ENCODE measurements at regions not wholly inside any gene's neighbourhood (a gene's known extent, or its start where the extent isn't known, plus 50 kb on each side); places are given as distances from the start of the nearest gene placed in this dataset.

DNA sequence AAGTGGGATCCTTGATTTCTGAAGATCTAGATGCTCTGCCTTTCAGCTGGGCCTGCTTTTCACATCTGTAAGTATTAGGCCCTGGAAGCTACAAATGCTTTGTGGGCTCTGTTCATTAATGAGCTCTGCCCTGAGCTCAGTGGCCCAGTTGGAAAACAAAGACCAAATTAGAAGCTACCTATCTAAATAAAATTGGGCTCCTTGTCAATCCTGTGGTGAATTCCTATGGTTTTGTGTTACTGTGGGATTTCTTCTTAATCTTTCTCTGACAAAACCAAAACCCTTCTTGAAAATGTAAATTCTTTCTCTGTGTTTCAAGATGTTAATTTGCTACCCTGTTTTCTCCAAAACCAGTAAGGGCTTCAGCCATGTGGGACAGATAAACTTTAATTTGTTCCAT lies 219.0 kb upstream of the HS6ST1 start:
- no peak for DNase-seq

DNA sequence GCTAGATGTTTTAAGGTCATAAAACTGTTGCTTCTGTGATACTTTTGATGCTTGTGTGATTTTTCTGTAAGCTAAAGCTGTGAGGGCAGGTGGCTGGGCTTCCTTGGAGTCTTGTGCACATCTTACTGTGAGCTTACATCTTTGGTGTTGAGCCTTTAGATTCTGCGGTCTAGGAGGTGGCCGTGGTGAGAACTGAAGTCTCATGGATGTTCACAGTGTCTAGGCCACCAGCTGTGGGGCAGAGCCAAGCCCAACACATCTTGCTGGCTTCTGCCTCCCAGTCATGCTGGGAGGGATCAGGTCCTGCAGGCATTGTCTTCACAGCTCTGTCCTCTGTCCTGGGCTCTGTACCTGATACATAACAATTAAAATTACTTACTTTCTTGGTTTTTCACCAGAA lies 219.7 kb upstream of the HS6ST1 start:
- no peak for DNase-seq

DNA sequence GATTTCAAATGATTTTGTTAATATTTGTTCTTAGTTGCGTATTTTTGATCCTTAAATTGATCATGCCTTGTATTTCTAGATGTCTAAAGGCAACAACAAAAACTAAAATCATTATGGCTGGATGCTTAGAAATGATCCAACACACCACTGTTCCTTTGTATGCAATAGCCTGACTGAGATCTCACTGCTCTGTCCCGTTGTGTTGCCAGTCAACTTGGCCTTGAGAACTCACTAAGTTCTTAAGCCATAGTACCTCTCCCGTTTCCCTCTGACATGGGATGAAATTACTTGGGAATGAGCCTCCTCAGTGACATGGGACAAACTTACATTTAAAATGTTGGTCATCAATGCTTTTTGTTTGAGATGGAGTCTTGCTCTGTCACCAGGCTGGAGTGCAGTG lies 222.0 kb upstream of the HS6ST1 start:
- DNase-seq = no peak

DNA sequence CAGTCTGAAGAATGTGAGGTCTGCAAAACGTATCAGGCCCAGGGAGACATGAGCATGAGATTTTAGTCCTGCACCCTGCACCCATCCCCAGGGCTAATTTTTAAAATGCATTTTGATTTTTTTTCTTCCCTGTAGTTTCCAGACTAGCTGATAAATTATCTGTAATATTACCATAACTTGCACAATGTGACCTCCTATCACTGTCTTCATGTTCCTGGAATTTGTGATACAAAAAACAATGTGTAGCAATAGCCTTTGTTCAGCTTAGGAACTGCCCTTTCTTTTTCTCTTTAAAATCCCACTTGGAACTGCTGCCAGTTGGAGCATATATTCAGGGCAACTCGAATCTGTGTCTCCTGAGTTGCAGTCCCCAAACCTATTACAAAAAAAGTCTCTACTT lies 222.8 kb upstream of the HS6ST1 start:
- DNase-seq = no peak

DNA sequence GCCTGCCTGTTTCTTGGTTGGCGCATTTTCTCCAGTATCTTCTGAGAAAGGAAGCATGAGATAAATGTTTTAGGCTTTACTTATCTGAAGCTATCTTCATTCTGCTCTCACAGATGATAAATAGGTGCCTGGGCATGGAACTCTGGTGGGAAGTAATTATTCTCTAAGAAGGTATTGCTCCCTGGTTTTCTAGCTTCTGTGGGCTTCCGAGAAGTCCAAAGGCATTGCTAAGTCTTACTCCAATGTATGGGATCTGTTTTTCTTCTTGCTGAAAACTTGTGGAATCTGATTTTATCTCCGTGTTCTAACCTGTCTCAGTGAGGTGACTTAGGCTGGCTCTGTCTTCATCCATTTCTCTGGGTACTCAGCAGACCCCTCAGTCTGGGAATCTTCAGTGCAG lies 224.4 kb upstream of the HS6ST1 start:
- no peak for DNase-seq

DNA sequence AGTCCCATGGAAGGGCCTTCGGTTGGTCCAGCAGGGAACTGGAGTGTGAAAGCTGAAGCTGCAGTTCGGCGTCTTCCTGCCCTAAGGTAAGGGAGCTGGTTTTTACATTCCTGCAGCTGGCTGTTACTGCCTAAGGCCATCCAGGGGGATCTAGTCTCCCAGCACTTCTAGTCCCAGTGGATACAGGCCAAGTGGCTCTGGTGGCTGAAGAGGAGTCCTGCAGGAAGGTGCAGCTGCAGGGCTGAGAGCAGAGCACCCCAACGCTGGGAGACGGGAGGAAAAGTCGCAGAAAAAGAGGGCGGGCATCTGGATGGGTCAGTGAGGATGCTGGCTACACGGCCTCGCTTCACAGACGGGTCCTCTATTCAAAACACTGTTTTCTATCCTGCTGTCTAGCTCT lies 225.0 kb upstream of the HS6ST1 start:
- no peak for DNase-seq

DNA sequence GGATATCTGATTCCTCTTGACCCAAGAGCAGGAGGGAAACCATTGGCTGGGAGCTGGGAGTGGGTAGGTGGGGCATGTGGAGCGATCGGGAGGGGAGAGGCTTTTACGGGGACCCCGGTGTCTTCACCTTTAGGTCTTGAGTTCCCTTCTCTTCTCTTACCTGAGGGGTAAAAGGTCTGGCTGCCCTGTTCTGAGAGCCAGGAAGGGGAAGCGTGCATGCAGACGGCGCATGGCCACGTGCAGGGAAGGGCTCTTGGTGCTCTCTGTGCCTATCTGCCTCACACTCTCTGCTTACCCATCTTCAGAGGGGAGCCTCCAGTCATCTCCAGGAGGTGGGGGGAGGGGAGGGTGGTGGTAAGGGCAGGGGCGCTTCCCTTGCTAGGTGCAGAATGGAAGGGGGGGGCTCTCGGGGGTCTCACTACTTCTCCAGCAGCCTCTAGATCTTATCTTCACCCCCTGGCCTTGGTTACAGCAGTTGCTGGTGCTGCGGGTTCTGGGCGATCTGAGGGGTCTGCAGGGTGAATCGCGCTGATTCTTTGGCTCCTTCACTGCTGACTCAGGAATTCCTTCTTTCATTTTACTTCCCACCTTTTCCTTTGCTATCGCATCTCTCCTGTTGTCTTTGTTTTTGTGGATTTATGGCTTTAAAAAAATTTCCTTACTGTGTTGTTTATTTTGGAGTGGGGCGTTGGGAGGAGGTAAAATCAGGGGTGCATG lies 225.8 kb upstream of the HS6ST1 start:
- no peak for DNase-seq

DNA sequence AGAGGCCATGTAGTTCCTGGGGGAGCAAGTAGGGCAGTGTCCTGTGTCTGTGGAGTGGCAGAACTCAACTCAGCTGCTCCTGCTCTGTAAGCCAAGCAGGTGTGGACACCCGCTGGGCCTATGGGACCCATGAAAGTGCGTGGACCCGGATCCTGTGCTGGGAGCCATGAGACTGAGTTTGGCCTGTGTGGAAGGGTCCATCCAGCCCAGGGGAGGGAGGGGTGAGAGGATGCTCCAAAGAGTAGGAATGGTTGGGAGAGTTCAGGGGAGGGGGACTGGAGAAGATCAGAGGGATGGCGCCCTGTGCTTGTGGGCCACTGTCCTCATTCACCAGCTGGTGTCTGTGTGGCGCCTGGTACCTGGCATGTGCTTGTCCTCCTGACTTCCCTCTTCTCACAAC lies 226.4 kb upstream of the HS6ST1 start:
- no peak for DNase-seq

DNA sequence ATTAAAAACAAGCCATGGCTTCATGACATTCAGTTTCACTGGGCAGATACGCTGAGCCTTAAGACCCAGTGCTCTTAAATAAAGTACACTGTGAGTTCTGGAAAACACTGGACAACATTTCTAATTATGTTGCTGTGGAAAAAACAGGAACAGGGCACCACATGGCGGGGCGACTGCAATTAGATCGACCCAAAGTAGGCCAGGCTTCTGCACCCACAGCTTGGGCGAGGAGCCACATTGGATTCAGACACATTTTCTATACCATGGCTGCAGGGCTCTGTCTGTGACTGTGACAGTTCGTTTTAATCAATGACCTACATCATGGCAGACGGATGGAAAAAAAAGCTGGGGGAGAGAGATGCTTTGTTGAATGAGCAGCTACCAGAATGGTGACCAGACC lies 227.2 kb upstream of the HS6ST1 start:
- DNase-seq = no peak

DNA sequence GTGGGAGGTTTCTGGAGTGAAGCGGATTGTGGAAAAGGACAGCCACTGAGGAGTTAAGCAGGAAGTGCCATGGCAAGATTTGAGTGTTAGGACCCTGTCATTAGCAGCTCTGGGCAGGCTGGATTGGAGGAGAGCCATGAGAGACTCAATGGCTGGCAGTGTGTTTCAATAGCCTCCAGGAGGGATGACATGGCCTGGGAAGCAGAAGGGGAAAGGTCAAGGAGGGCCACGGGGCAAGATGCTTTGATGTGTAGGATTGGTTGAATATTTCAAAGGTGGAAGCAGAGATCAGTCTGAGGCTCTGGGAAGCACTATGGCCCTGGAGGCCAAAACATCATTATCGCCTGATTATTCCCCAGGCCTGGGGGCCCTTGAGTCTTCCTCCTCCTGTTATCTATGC lies 229.0 kb upstream of the HS6ST1 start:
- no peak for DNase-seq

DNA sequence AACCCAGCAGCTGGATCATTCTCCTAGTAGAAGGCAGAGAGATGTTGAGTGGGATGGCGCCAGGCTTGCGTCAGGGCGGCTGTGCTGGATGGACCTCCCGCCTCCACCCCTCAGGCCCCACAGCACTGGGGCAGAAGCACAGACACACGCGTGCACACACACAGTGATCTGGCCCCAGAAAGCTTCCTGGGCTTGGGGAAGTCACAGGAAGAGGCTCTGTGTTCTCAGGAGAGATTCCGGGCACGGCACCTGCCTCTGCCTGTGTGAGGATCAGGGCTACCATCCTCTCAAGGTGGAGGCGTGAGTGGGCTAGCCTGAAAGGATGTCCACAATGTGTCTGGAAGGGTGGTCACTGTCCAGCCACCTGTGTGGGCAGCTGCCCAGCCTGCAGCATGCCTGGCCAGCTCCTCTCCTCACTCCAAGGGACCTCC lies 229.8 kb upstream of the HS6ST1 start:
- DNase-seq = no peak

DNA sequence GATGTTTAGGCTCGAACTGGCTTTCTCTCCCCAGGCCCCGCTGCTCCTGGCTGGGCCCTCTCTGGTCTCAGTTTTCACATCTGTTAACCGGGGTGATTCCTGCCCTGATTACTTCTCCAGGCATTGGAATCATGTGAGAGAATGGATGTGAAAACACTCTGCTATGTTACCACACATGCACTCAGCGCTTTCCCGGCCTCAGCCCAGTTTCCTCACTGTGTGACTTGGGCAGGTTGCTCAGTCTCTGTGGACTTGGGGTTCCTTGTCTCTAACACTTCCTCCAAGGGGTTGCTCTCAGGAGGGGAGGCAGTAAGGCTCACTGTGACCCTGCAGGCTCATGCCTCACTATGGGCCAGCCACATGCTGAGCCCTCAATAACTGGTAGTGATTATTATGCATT lies 230.4 kb upstream of the HS6ST1 start:
- no peak for DNase-seq

DNA sequence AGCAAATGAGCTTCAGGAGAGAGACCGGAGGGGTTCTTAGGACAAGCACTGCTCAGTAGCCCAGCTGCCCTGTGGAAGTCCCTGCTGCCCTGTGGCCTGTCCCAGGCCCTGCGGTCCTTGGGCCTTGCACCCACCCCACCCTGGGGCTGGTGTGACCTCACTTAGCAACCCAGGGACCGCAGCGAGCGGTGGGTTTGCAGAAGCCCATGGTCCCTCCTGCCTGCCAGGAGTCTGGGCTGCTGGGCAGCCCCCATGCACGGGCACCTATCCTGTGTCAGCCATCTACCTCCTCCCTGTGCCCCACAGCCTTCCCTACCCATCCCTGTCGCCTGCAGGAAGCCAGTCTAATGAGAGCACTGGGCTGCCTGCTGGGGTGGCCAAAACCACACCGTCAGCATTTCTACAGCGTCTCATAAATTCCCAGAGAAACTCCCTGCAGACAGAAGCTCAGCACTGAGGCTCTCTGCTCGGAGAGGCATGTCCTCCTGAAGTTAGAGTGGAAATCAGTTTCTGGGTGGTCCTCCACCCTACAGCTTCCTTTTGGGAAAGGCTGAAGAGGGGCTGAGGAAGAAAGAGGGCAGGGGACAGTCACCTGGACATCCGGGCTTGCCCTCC lies 231.1 kb upstream of the HS6ST1 start:
- DNase-seq = no peak

DNA sequence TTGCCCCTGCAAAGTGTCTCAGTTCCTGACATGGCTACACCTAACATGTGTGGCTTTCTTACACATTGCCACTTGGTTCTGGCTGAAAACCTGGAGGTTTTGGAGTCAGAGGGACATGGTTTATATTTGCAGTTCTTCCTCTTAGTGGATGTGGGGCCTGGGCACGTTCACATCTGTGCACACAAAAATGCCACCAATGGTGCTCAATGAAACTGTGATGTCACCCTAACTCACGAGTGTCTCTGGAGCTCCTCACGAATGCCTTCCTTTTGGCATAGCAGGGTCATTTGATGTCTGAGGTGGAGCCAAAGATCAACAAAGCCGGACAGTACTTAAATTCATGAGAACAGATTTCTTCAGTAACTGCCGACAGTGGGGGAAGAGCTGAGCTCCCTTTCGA lies 231.7 kb upstream of the HS6ST1 start:
- no peak for DNase-seq

DNA sequence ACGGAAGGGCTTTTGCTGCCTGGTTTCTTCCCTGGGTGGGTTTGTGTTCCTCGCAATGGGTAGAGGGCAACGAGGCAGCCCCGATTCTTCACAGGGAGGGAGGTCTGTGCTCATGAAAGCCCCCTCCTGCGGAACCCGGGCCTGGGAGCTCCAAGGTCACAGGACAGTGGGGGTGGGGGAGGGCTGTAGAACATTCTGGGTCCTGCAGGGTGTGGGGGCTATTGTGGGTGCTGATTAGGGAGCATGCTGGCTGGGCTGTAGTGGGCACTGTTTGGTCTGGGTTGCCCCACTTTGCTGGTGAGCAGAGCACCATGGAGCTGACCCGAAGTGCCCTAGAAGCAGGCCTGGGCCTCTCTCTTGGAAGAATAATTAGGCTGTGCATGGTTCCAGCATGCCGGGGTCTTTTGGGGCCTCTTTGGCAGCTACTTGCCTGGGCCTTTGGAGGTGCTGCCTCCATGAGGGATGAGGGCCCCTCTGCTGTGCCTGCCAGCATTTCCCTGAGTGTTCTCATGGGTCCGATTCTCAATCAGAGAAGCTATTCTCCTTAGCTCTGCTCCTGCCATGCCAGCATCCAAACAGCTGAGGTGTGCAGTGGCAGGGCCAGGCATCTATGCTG lies 232.2 kb upstream of the HS6ST1 start:
- no peak for DNase-seq

DNA sequence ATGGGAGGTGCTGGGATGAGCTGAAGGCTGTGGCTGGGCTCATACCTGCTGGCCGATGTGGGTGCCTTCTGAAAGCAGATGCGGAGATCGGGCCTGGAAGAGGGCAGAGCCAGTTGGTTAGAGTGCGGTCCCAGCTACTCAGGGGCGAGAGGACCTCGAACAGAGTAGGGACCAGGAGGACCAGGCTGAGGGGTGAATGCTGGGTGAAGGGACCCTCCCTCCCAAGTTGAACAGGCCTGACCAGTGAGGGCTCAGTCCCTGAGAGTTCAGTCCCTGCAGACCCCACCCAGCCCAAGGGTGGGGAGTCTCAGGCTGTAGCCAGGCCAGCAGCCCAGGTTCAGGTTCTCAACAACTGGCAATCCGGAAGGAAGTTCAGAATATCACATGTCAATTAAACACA lies 232.8 kb upstream of the HS6ST1 start:
- no peak for DNase-seq

DNA sequence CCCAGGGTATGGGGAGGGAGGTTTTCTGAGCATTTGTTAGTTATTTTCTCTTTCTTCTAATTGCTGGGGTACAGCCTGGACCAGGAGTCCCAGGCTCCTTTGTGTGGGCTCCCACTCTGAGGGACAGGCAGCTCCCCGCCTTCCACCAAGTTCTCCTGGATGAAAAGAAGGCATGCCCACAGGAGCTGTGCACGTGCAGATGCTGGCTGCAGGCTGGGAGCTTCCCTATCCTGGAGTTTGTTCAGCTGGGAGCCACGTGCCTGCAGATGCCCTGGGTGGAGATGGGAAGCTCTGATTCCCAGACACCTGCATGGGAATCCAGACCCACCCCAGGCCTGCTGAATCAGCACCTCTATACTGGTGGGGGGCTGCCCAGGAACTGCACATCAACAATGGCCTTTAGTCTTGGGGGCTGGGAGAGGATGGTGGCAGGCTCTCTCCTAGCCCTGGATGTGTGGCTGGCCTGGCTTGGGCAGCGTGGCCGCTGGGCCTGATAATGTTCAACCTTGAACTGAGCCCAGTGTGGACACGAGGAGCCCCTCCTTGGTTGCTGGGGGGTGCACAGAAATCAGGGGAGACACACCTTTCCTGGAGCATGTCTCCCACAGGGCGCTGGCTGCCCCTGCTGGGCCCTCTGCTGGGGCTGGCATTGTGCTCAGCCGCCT lies 233.6 kb upstream of the HS6ST1 start:
- no peak for DNase-seq

DNA sequence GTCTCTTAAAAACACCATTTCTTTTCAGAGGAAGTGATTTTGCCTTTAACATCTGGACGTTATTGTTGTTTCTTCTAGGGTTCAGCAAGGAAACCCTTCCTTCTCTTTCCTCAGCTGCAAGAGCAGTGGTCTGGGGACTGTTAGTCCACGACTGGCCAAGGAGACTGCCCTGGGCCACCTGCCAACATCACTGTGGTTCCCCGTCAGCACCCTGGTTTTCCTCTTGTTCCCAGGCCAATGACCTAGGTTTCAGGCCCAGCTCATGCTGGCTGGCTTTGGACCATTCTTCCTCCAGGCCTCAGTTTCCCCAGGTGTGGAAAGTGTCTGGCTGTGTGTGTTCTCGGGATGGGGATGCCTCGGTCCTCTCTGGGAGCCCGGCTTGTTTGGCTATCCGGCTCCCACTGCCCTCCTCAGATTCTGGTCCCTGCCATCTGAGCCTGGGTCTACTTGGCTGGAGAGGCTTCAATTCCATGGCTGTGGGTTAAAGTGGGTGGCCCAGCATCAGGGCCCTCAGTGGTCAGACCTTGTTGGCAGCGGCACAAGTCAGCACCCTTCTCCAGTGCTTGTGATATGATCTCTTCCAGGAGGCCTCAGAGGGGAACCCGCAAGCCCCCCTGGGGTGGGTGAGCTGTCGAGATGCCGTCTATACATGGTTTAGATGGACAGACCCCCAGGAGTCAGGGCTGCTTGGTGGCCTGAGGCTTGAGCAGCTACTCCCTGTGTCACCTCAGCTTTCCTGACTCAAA lies 234.3 kb upstream of the HS6ST1 start:
- DNase-seq = no peak

DNA sequence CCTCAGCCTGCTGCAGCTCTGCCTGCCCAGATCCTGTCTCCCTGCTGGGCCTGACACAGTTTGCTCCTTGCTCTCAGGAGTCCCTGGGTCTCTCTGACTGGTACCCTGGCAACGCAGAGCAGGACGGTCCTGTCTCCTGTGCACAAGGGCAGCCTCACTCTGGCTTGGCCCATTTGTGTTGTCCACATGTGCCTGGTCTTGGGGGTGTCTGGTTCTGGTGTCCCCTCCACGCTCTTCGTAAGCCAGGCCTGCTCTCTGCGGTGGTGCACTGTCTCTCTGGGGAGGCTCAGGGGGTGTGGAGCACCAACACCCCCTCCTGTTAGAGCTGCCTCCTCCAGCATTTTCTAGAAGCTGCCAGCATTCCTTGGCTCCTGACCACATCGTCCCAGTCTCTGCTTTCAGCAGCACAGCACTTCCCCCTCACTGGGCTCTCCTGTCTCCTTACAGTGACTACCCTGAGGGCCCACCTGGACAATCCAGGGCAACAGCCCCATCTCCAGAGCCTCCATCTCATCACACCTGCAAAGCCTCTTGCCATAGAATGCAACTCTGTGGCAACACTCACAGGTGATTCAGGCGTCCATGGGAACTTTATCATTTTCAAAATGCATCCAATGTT lies 235.6 kb upstream of the HS6ST1 start:
- DNase-seq = no peak

DNA sequence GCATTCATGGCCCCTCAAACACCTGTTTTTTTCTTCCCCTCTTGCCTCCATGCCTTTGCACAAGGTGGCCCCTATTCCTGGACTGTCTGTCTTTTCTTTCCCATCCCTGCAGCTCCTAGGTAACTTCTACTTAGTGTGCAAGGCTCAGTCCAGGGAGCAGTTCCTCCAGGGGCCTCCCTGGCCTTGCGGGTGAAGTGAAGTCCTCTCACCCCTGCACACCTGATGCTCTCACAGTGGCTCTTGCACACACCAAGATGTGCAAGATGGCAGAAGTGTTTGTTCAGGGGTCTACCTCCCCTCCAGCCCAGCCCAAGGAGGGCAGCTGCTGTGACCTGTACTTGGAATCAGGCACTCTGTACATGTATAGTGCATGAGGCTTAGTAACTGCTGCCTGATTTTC lies 236.8 kb upstream of the HS6ST1 start:
- DNase-seq = no peak

DNA sequence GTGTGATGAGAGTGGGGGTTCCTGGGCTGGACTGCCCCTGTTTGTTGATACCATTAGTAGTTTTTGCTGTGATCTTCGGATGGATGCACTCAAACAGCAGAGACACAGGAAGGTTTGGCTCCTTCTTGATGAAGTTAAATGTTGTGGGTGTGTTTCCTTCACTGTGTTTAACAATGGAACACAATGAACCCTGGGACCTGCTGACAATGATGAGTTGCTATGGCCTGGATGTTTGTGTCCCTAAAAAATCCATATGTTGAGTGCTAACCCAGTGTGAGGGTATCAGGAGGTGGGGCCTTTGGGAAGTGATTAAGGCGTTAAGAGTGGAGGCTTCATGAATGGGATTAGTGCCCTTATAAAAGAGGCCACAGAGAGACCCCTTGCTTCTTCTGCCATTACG lies 237.4 kb upstream of the HS6ST1 start:
- DNase-seq = no peak

DNA sequence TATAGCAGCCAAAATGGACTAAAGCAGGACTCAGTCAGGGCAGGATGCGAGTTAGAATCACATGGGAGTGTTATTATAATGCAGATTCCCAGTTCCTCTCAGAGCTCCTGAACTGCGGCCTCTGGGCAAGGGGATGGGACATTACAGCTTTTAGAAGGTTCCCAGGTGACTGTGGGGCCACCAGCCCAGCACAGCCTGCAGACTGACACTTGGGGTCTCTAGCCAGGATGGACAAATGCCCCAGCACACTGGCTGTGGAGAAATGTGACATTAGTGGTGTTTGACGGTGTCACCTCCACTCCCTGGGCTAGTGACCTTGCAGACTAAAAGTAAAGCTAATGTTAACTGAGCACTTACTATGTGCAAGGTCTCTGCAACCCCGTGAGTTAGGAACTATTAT lies 238.0 kb upstream of the HS6ST1 start:
- no peak for DNase-seq

DNA sequence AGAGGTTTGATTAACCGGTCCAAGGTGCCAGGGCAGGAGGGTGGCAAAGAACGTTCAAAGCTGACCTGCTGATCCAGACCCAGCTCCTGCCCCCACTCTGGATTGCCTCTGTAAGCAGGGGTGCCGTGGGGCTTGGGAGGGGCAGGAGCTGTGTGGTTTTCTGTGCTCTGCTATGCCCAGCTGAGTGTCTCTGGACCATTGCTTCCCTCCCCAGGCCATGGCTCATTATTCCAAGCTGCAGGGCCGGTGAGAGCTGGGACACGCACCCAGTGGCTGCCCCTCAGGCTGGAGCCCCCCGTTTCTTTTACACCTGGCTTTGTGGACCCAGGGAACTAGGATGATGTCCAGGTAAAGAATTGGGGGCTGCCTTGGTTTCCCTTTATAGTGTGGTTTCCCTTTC lies 238.4 kb upstream of the HS6ST1 start:
- DNase-seq = no peak
